SK-N-MC (cell line): ENCODE measurements at regions not wholly inside any gene's neighbourhood (a gene's known extent, or its start where the extent isn't known, plus 50 kb on each side); places are given as distances from the start of the nearest gene placed in this dataset.
"Not testable (repeated sequence)": the region's sequence is repeated elsewhere in the genome, so short reads cannot be mapped to it uniquely, and the experiment has no call there.

Source experiments
- EZH2 ChIP-seq: fragments of 200-600 bp; sonication (generic); IDR thresholded peaks from one replicate; pipeline ENCODE4 v1.6.1; 2017; ENCODE audit warnings: antibody characterized with exemption
- POLR2AphosphoS5 ChIP-seq: IDR thresholded peaks from 2 replicates; pipeline ENCODE4 v1.6.1; 2012; ENCODE audit warnings: mild to moderate bottlenecking, low read depth, low read length, borderline replicate concordance

DNA sequence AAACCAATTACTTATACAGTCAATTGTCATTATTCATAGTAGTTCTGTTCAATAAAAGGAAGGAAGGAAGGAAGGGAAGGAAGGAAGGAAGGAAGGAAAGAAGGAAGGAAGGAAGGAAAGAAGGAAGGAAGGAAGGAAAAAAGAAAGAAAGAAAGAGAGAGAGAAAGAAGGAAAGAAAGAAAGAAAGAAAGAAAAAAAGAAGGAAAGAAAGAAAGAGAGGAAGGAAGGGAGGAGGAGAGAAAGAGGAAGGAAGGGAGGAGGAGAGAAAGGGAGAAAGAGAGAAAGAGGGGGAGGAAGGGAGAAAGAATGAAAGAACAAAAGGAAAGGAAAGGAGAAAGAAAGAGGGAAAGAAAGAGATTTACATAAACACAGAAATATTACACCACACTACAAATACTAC, 62.4 kb upstream of the IKZF1 start:
- TF ChIP-seq EZH2, POLR2AphosphoS5: not testable (repeated sequence)
